ENCODE measurements at regions not wholly inside any gene's neighbourhood (a gene's known extent, or its start where the extent isn't known, plus 50 kb on each side); places are given as distances from the start of the nearest gene placed in this dataset.

GRCh38 chrY:19142093-19142492 is 368.6 kb upstream of the HSFY2 start:
- no peak for DNase-seq (ENCODE audit: low spot score)

GRCh38 chrY:19140285-19140920 is 366.9 kb upstream of the HSFY2 start:
- no peak for DNase-seq (ENCODE audit: low spot score)

- DNase-seq (ENCODE audit: low spot score): no peak
Measured at GRCh38 chrY:19134426-19134825, 360.9 kb upstream of the HSFY2 start.

- no peak for DNase-seq (ENCODE audit: low spot score)
Measured at GRCh38 chrY:19130569-19131358, 357.2 kb upstream of the HSFY2 start.

- DNase-seq (ENCODE audit: low spot score): no peak
Measured at GRCh38 chrY:19126889-19127288, 353.4 kb upstream of the HSFY2 start.

GRCh38 chrY:19124609-19125008 is 351.1 kb upstream of the HSFY2 start:
- DNase-seq (ENCODE audit: low spot score): no peak

- no peak for DNase-seq (ENCODE audit: low spot score)
Measured at GRCh38 chrY:19122450-19122849, 348.9 kb upstream of the HSFY2 start.

- DNase-seq (ENCODE audit: low spot score): no peak
Measured at GRCh38 chrY:19098349-19098748, 324.8 kb upstream of the HSFY2 start.

GRCh38 chrY:19095460-19095859 is 321.9 kb upstream of the HSFY2 start:
- no peak for DNase-seq (ENCODE audit: low spot score)

- DNase-seq (ENCODE audit: low spot score): no peak
Measured at GRCh38 chrY:19083006-19083405, 309.5 kb upstream of the HSFY2 start.

- DNase-seq (ENCODE audit: low spot score): no peak
Measured at GRCh38 chrY:19077698-19078113, 304.2 kb upstream of the HSFY2 start.

- DNase-seq (ENCODE audit: low spot score): peak; percentile 4
Measured at GRCh38 chrY:19076846-19077697, 303.5 kb upstream of the HSFY2 start.

GRCh38 chrY:19075471-19076253 is 302.1 kb upstream of the HSFY2 start:
- DNase-seq (ENCODE audit: low spot score): peak; percentile 3

- no peak for DNase-seq (ENCODE audit: low spot score)
Measured at GRCh38 chrY:19067435-19067834, 293.9 kb upstream of the HSFY2 start.

- no peak for DNase-seq (ENCODE audit: low spot score)
Measured at GRCh38 chrY:19066447-19067190, 293.1 kb upstream of the HSFY2 start.

- DNase-seq (ENCODE audit: low spot score): no peak
Measured at GRCh38 chrY:19065119-19065518, 291.6 kb upstream of the HSFY2 start.

GRCh38 chrY:19059733-19060132 is 286.2 kb upstream of the HSFY2 start:
- no peak for DNase-seq (ENCODE audit: low spot score)

- DNase-seq (ENCODE audit: low spot score): no peak
Measured at GRCh38 chrY:19058831-19059370, 285.4 kb upstream of the HSFY2 start.

- DNase-seq (ENCODE audit: low spot score): no peak
Measured at GRCh38 chrY:19056138-19056469, 282.6 kb upstream of the HSFY2 start.

- no peak for DNase-seq (ENCODE audit: low spot score)
Measured at GRCh38 chrY:19055232-19056137, 281.9 kb upstream of the HSFY2 start.

All from hematopoietic multipotent progenitor cell treated with erythropoietin and hydrocortisone succinate and interleukin-3 and kit ligand, for 17 days (in vitro differentiated cells).